Keratinocyte (primary cell): ENCODE measurements at regions not wholly inside any gene's neighbourhood (a gene's known extent, or its start where the extent isn't known, plus 50 kb on each side); places are given as distances from the start of the nearest gene placed in this dataset.

ENCODE experiments used
- EZH2 ChIP-seq: IDR thresholded peaks from one replicate; pipeline ENCODE4 v1.6.1; 2012; ENCODE audit warnings: inconsistent platforms, mild to moderate bottlenecking, low read length, moderate library complexity
- TF ChIP-seq, protein P1 (sequence below), 3 experiments: IDR thresholded peaks in 1 of 3; conservative IDR thresholded peaks in 1 of 3; optimal IDR thresholded peaks in 1 of 3; 2 replicates in 2 of 3; 3 replicates in 1 of 3; pipeline versions ENCODE3 to v1.5.1; 2011; ENCODE audit warnings: low read length in 3 of 3, mild to moderate bottlenecking in 3 of 3, moderate library complexity in 2 of 3, control low read depth in 1 of 3, inconsistent platforms in 1 of 3; ENCODE audit not compliant: insufficient read depth in 2 of 3; ENCODE audit errors: extremely low read depth in 1 of 3

DNA sequence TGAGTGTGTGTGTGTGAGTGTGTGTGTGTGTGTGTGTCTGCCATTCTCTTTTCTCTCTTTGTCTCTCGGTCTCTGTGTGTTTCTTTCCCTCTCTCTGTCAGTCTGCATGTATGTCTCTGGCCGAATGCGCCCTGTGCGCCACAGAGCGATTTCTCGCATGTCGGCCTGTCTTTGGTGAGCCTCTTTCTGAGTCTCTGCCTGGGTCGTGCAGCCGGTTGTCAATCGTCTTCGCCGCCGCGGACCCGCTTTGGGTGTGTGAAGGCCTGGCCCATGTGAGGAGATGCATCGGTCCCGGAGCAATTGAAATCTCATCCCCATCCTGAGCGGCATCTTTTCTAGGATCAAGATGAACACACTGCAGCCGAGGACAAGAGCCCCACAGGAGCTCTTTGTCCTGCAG is 1567.2 kb upstream of the DEFB115 start:
- TF ChIP-seq EZH2: no peak
- TF ChIP-seq, protein P1, sequence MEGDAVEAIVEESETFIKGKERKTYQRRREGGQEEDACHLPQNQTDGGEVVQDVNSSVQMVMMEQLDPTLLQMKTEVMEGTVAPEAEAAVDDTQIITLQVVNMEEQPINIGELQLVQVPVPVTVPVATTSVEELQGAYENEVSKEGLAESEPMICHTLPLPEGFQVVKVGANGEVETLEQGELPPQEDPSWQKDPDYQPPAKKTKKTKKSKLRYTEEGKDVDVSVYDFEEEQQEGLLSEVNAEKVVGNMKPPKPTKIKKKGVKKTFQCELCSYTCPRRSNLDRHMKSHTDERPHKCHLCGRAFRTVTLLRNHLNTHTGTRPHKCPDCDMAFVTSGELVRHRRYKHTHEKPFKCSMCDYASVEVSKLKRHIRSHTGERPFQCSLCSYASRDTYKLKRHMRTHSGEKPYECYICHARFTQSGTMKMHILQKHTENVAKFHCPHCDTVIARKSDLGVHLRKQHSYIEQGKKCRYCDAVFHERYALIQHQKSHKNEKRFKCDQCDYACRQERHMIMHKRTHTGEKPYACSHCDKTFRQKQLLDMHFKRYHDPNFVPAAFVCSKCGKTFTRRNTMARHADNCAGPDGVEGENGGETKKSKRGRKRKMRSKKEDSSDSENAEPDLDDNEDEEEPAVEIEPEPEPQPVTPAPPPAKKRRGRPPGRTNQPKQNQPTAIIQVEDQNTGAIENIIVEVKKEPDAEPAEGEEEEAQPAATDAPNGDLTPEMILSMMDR (optimal IDR thresholded peaks at IDR 0.05 in 1 of 3, IDR thresholded peaks at IDR 0.05 in 1 of 3, conservative IDR thresholded peaks at IDR 0.05 in 1 of 3; ENCODE audit: extremely low read depth in 1 of 3, insufficient read depth in 2 of 3, low read length in 3 of 3): no peak
